ENCODE measurements at regions not wholly inside any gene's neighbourhood (a gene's known extent, or its start where the extent isn't known, plus 50 kb on each side); places are given as distances from the start of the nearest gene placed in this dataset.
"Not testable (repeated sequence)": the region's sequence is repeated elsewhere in the genome, so short reads cannot be mapped to it uniquely, and the experiment has no call there.

GRCh38 chr14:30020687-30021086 lies 93.0 kb upstream of the PRKD1 start:
- DNase-seq, result no peak
- no peaks in the 10 kb centered on the region for H3F3A ChIP-seq (ENCODE audit: insufficient read depth, low read length)
- H3K4me2 ChIP-seq (ENCODE audit: low read depth, low read length), result no peak overlapping the region
- no peaks in the 10 kb centered on the region for H4K20me1 ChIP-seq (ENCODE audit: insufficient read depth, low read length)
- no peaks in the 10 kb centered on the region for H3K27me3 ChIP-seq (replicated peaks; ENCODE audit: insufficient read depth, low read length)
- H3K4me3 ChIP-seq (ENCODE audit: low read length), result no peak overlapping the region
- no peaks in the 10 kb centered on the region for H3K79me2 ChIP-seq (ENCODE audit: low read length)
- H3K9me2 ChIP-seq (replicated peaks; ENCODE audit: insufficient read depth, low read length), result no peaks in the 10 kb centered on the region
- no peak overlapping the region for H3K27ac ChIP-seq (ENCODE audit: low read length)
- H3K9ac ChIP-seq (ENCODE audit: low read length), result no peak overlapping the region
- H3K9me3 ChIP-seq (replicated peaks; ENCODE audit: insufficient read depth, low read length), result no peaks in the 10 kb centered on the region
- no peak overlapping the region for H2AFZ ChIP-seq (ENCODE audit: low read length)
- no peak for TF ChIP-seq CTCF (IDR thresholded peaks at IDR 0.05; ENCODE audit: low read length)
- no peak for TF ChIP-seq EZH2 (optimal IDR thresholded peaks at IDR 0.05; ENCODE audit: low read depth, low read length)
- TF ChIP-seq EZH2phosphoT487 (IDR thresholded peaks at IDR 0.05; ENCODE audit: low read length), result no peak
- H3K4me1 ChIP-seq (ENCODE audit: low read length), result no peaks in the 10 kb centered on the region
- H3K36me3 ChIP-seq (replicated peaks; ENCODE audit: insufficient read depth, low read length), result no peaks in the 10 kb centered on the region

GRCh38 chr14:30023350-30023749 lies 95.7 kb upstream of the PRKD1 start:
- not testable (repeated sequence) for H3F3A ChIP-seq (ENCODE audit: insufficient read depth, low read length); H2AFZ ChIP-seq (ENCODE audit: low read length); H3K27me3 ChIP-seq (replicated peaks; ENCODE audit: insufficient read depth, low read length); H3K9ac ChIP-seq (ENCODE audit: low read length); DNase-seq; H3K4me3 ChIP-seq (ENCODE audit: low read length); H3K27ac ChIP-seq (ENCODE audit: low read length); H3K4me1 ChIP-seq (ENCODE audit: low read length); H4K20me1 ChIP-seq (ENCODE audit: insufficient read depth, low read length); H3K79me2 ChIP-seq (ENCODE audit: low read length); H3K9me3 ChIP-seq (replicated peaks; ENCODE audit: insufficient read depth, low read length); H3K36me3 ChIP-seq (replicated peaks; ENCODE audit: insufficient read depth, low read length); H3K9me2 ChIP-seq (replicated peaks; ENCODE audit: insufficient read depth, low read length); H3K4me2 ChIP-seq (ENCODE audit: low read depth, low read length)

GRCh38 chr14:30034152-30034551 lies 106.5 kb upstream of the PRKD1 start:
- no peak overlapping the region for H3K9ac ChIP-seq (ENCODE audit: low read length)
- H3K9me2 ChIP-seq (replicated peaks; ENCODE audit: insufficient read depth, low read length), result no peaks in the 10 kb centered on the region
- no peaks in the 10 kb centered on the region for H4K20me1 ChIP-seq (ENCODE audit: insufficient read depth, low read length)
- no peak overlapping the region for H3K4me2 ChIP-seq (ENCODE audit: low read depth, low read length)
- H3K4me1 ChIP-seq (ENCODE audit: low read length), result no peaks in the 10 kb centered on the region
- no peak overlapping the region for H2AFZ ChIP-seq (ENCODE audit: low read length)
- H3F3A ChIP-seq (ENCODE audit: insufficient read depth, low read length), result no peaks in the 10 kb centered on the region
- H3K4me3 ChIP-seq (ENCODE audit: low read length), result no peak overlapping the region
- H3K9me3 ChIP-seq (replicated peaks; ENCODE audit: insufficient read depth, low read length), result no peaks in the 10 kb centered on the region
- no peaks in the 10 kb centered on the region for H3K36me3 ChIP-seq (replicated peaks; ENCODE audit: insufficient read depth, low read length)
- H3K27me3 ChIP-seq (replicated peaks; ENCODE audit: insufficient read depth, low read length), result no peaks in the 10 kb centered on the region
- TF ChIP-seq EZH2phosphoT487 (IDR thresholded peaks at IDR 0.05; ENCODE audit: low read length), result no peak
- TF ChIP-seq EZH2 (optimal IDR thresholded peaks at IDR 0.05; ENCODE audit: low read depth, low read length), result no peak
- no peak for TF ChIP-seq CTCF (IDR thresholded peaks at IDR 0.05; ENCODE audit: low read length)
- H3K27ac ChIP-seq (ENCODE audit: low read length), result no peak overlapping the region
- no peak for DNase-seq
- no peaks in the 10 kb centered on the region for H3K79me2 ChIP-seq (ENCODE audit: low read length)

- Histone ChIP-seq H3K9me3 (replicated peaks; ENCODE audit: insufficient read depth, low read length) (no peaks in the 10 kb centered on the region), H3K79me2 (ENCODE audit: low read length) (no peaks in the 10 kb centered on the region), H3K36me3 (replicated peaks; ENCODE audit: insufficient read depth, low read length) (no peaks in the 10 kb centered on the region), H2AFZ (ENCODE audit: low read length) (no peak overlapping the region), H3K9ac (ENCODE audit: low read length) (no peak overlapping the region), H3K4me3 (ENCODE audit: low read length) (no peak overlapping the region), H3K4me2 (ENCODE audit: low read depth, low read length) (no peak overlapping the region), H3K9me2 (replicated peaks; ENCODE audit: insufficient read depth, low read length) (no peaks in the 10 kb centered on the region), H3K27me3 (replicated peaks; ENCODE audit: insufficient read depth, low read length) (no peaks in the 10 kb centered on the region), H3K27ac (ENCODE audit: low read length) (no peak overlapping the region), H3F3A (ENCODE audit: insufficient read depth, low read length) (no peaks in the 10 kb centered on the region), H3K4me1 (ENCODE audit: low read length) (no peaks in the 10 kb centered on the region), H4K20me1 (ENCODE audit: insufficient read depth, low read length) (no peaks in the 10 kb centered on the region)
- no peak for TF ChIP-seq EZH2 (optimal IDR thresholded peaks at IDR 0.05; ENCODE audit: low read depth, low read length)
- TF ChIP-seq CTCF (IDR thresholded peaks at IDR 0.05; ENCODE audit: low read length), result no peak
- no peak for TF ChIP-seq EZH2phosphoT487 (IDR thresholded peaks at IDR 0.05; ENCODE audit: low read length)
- no peak for DNase-seq
Measured at GRCh38 chr14:30035361-30035760, 107.7 kb upstream of the PRKD1 start.
